ENCODE measurements at regions not wholly inside any gene's neighbourhood (a gene's known extent, or its start where the extent isn't known, plus 50 kb on each side); places are given as distances from the start of the nearest gene placed in this dataset.
A peak's percentile ranks its signal among the peaks of the same experiment; 100 is the strongest.

DNA sequence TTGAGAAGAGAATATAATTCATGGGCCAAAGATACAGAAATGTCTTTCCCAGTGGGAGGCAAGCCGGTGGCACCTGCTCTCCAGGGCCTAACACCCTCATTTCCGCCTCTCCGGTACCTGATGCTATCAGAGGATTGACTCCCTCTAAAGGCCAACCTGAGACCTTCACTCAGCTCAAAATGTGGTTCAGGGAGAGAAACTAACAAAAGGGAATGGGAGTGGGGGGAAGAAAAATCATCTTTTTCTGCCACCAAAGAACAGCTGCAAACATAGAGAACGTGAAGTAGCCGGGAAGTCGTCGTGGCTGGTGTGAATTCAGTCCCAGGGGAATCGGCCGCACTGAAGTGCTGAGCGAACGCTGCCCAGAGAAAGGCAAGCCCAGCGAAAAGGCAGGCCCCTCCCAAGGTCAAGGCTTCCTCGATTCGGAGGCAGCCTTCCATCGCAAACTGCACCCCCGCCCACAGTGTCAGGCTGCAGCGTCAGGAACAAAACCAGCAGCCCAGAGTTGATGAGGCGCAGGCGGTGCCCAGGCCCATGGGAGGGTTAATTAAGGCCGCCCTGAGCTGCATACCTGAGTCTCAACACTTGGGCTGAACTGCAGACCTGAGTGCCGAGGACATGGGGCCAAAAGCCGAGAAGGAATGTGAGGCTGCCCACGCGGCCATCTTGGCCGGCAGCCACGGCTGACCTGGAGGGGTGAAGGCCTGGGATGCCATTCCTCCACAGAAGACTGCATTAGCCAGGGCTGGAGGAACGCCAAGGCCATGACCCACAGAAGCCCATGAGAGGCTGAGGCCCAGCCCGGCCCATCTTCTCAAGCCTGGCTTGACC lies 160.2 kb downstream of the PSMG1 start:
- no peak for DNase-seq (ENCODE audit: low spot score)

DNA sequence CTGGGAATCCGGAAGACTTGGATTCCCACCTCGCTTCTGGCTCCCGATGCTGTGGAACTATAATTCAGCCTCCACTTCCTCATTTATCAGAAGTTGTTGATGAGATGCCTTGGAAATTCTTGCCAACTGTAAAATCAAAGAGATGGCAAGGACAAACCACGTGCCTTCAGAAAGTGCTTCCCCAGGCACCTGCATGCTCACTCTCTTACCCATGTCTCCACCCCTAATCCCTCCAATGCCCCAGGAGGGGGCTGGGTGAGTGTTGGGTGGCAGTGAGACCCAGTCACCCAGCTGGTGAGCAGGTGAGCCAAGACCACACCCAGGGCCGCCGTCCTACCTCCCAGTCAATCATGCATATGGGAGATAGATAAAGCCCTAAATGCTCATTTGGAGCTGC lies 160.8 kb downstream of the PSMG1 start:
- no peak for DNase-seq (ENCODE audit: low spot score)

DNA sequence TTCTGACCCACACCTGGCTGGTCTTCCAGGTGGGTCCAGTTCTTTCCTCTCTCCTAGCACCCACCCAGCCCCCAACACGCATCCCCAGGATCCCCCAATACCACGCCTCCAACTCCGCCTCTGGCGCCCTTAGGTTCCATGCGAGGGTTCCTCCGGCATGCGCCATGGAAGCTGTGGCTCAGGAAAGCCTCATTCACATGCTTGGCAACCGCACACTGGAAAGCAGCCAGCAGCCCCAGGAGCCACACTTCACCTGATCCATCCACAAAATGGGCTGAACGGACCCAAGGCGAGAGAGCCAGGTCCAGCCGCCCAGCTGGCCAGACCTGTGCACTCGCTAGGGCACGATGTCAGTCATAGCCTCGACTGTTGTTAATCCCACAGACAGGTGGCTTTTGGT lies 161.2 kb downstream of the PSMG1 start:
- DNase-seq (ENCODE audit: low spot score) = no peak

DNA sequence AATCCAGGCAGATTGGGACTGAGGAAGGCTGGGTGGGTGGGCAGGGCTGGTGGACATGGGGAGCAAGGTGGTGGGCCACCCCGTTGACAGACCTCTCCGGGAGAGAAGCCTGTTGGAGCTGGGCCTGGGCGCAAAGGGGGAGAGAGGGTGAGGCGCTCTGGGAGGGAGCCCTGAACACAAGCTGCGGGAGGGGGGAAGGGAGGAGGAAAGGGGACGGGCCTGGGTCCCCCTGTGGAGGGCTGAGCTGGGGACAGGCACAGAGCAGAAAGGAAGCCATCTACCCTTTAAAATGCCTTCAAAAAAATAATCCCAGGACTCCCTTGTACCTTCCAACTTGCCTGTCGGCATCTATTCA lies 161.8 kb downstream of the PSMG1 start:
- no peak for DNase-seq (ENCODE audit: low spot score)

DNA sequence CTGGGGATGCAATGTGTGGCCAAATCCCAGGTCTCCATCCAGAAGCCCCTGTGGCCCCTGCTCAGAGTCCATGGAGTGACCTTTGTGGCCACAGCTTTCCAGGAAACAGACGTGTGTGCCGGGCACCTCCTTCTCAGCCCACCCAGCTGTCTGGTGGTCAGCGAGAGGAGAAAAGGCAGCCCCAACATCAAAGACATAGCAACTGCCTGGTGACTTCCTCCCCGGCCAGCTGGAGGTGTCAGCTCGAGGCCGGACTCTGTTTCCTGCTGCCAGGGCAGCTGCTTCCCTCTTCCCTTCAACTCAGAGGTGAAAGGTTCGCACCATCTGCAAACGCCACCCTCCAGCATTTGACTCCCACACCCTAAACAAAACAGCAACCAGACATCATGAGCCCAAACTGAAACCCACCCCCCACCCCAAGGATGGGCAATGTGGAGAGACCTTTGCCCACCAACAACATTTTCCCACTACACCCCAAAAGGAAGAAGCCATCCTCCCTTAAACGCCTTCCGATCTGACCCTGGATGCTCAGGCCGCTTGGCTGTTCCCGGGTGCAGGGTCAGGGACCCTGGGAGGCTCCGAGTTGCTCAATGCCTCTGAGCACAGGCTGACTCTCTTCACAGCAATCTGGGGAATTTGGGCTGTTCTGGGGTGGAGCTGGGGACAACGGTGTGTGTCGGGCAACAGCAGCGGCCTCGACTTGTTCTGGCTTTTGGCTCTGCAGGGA lies 162.3 kb downstream of the PSMG1 start:
- DNase-seq (ENCODE audit: low spot score) = no peak

DNA sequence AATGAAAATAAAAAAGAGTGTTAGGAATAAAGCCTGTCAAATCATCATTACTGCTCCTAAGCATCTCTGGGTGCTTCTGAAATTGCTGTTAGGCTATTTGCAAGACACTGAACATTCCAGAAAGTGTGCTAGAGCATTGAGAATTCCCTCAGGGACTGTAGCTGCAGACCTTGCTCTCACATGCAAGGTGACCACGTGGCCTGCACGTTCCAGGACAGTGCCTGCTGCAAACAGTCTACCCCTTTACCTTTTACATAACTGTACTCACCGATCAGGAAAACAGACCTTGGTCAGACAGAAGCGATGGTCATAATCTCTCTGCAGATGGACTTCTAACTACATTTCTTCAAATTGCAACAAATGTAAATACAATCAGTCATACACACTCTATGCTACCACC lies 164.5 kb downstream of the PSMG1 start:
- no peak for DNase-seq (ENCODE audit: low spot score)

DNA sequence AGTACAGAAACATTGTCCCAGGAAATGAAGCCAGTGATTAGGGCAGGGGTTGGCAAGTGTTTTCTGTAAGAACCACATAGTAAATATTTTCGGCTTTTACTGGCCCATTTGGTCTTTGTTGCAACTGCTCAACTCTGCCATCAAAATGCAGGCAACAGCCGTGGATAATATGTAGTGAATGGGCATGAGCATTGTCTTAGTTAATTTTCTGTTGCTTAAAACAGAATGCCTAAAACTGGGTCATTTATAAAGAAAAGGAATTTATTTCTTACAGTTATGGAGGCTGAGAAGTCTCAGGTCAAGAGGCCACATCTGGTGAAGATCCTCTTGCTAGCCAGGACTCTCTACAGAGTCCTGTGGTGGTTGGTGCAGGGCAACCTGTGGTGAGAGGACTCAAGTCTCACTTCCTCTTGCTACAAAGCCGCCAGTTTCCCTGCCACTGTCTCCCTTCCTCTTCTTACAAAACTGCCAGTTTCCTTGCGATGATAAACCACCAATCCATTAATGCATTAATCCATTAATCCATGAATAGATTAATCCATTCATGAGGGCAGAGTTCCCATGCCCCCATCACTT lies 166.4 kb downstream of the PSMG1 start:
- peak; percentile 71 for DNase-seq (ENCODE audit: low spot score)

DNA sequence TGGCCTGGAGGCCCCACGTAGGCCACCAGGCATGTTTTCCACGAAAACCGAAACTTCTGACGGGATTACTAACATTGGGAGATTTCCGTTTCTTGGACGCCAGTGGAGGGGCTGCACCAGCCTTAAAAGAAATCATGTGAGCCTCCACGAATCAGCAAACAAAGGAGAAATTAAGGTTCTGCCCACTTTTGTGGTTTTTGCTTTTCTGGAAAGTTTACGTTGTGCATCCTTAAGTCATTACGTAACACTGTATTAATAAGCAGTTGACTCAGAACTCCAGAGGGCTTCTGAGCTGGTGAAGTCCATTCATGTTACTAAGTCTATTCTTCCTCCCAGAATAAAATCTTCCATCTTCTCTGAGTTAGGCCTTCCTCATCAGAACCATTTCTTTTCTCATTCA lies 168.5 kb downstream of the PSMG1 start:
- no peak for DNase-seq (ENCODE audit: low spot score)

DNA sequence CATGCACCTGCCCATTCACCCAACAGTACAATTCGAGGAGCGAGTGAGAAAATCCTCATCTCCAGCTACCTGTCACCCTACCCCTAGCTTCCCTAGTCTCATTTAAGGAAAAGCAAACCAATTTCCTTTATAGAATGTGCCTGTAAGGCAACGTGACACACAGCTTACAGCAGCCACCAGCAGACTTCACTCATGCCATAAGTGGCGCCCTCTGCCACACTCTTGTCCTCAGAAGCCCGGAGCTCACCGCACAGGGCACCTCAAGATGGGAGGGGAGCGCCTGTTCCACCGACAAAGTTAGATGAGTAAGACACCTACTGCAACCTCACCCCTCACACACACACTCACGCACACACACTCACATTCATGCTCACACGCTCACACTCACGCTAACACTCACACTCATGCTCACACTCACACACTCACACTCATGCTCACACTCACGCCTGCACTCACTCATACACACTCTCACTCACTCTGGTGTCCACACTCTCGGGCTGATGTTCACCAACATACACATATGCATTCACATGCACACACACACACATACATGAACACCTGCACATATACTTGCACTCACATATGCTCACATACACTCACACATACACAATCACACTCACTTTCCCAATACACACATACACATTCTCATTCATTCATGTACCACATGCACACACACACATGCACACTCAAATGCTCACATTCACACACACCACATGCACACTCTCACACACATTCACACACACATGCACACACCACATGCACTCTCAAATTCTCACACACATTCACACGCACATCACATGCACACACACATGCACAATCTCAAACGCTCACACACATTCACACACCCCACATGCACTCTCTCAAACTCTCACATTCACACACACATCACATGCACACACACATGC lies 170.7 kb downstream of the PSMG1 start:
- DNase-seq (ENCODE audit: low spot score) = no peak

DNA sequence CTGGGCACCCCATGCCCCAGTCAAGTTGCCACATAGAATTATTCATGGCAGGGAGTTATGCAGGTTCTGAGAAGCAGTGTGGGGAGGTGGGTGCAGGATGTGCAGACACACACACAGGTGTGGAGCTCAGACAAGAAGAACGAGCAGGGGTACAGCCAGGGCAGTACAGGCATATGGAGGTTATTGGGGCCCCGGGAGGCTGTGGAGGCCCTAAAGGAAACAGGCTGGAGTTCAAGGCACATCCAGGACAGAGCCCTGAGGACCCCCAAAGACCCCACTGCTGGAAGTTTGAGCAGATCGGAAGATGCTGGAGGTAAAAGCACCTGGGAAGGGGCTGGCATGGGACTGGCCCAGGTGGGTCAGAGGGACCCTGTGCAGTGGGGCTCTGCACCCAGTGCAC lies 171.3 kb downstream of the PSMG1 start:
- DNase-seq (ENCODE audit: low spot score) = no peak

DNA sequence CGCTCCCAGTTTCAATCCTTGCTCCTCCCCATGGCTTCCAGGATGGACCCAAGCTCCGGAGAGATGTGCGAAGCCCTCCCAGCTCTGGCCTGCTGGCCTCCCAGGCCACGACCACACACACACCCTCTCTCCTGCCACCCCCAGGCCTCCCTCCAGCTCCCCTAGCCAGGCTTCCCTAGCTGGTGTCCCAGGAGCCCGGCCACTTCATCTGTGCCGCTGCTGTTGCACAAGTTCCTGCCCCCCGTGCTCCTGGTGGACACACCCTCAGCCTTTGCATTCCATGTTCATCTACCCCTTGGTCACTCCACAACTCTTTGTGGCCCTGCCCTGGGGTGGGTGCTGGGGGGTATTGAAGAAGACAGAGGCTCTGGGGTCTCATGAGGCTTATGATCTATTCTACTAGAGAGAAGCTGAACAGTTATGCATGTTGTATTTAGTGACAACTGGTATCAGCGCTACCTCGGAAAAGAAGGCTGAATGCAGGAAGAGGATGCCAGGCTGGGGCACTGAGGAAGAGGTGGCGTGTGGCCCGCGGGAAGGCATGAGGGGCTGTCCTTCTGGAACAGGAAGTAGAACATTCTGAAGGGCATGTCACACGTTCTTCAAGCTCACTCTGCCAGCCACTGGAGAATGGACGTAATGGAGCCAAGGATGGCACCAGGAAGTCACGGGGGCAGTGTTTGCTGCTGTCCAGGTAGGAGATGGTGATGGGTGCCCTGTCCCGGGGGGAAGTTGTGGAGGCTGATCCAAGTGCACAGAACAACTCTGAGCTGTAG lies 172.4 kb downstream of the PSMG1 start:
- DNase-seq (ENCODE audit: low spot score) = peak; percentile 53

DNA sequence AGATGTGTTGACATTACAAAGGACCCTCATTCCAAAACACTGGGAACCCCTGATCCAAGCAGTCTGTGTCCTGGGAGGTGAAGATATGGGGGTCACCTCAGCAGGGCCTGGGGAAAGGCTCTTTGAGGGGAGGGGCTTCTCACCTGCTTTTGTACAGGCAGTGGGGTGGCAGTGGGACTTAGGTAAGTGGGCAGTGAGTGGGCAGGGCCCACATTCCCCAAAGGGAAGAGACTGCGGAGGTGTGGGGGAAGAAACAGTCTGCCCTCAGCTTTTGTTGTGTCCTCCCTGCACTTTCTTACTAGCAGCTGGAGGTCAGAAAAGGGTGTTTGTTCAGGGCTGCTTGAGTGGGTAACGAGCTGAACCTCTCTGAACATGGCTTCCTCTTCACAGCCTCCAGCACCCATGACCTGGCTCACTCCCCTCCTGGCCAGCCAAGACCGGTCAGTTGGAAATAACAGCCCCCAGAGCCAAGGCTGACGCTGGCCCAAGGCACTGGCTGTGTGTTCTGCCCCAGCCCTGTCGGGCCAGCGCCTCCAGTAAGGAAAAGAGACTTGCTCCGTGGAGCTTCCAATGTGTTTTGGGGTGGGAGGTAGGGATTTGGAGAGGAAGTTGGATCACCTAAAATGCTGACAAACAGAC lies 173.5 kb downstream of the PSMG1 start:
- DNase-seq (ENCODE audit: low spot score) = no peak

DNA sequence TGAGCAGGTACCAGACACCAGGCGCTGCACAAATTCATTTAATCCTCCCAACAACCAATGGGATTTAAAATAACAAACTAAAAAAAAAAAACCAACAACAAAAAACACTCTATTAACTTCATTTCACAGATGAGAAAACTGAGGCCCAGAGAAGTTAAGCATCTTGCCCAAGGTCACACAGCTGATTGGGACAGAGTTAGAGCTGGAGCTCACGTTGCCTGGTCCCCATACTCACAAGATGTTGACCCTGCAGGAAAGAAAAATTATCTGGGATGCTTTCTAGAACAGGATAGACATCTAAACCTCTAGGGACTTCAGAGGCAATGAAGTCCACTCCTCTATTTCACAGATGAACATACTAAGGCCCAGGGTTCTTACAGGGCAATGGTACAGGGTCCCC lies 175.3 kb downstream of the PSMG1 start:
- DNase-seq (ENCODE audit: low spot score) = no peak

DNA sequence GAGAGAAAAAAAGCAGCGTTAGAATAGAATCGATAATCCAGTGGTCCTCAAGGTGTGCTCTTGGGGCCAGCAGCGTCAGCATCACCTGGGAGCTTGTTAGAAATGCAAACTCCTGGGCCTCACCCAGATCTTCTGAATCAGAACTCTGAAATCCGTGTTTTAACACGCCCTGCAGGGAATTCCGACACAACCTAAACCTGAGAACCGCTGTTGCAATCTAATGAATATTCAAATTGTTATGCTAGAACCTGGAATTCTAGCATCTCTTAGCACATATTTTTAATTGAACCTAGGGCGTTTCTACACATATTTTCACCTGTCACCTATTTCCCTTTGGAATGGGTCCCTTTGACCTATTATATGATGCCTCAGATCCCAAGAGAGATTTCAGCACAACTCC lies 175.7 kb downstream of the PSMG1 start:
- no peak for DNase-seq (ENCODE audit: low spot score)

DNA sequence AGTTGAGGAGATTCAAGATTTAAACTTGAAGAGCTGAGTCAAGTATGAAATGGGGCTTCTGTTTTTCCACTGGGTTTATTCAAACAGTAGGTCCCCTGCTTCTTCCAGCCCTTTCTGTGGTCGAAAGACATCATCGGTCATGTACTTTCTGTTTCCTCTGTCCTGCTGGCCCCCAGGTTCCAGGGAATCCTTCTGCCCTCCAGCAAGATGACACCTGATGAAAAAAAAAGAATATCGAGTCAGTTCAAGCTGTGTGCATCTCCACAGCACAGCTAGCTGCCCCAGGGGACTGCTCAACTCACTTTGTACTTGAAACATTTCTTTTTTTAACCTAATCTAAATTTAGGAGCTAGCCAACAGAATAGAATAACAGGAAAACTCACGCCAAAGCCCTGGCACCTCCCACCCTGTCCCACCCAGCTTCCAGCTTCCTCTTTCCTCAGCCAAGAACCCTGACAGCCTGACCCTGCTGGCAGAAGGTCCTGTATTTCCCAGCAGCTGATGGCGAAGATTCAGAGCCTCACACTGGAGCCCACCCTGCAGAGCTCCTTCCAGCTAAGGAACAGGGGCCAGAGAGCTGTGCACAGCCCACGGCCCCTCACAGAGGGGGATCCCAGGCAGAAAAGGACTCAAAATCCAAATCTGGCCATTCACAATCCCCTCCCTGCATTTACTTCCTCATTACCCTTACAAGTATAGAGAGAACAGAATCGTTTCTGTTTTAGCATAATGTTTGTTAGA lies 176.5 kb downstream of the PSMG1 start:
- DNase-seq (ENCODE audit: low spot score) = peak; percentile 65

DNA sequence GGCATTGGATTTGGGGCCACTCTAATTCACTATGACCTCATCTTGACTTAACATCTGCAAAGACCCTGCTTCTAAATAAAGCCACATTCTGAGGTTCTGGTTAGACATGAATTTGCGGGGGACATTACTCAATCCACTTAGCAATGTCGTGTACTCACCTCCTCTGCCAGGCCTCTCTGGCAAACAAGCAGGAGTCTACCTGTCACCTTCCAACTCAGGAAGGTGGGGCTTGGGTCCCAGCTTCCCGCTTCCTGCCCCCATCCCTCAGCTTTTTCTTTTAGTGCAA lies 177.8 kb downstream of the PSMG1 start:
- no peak for DNase-seq (ENCODE audit: low spot score)

DNA sequence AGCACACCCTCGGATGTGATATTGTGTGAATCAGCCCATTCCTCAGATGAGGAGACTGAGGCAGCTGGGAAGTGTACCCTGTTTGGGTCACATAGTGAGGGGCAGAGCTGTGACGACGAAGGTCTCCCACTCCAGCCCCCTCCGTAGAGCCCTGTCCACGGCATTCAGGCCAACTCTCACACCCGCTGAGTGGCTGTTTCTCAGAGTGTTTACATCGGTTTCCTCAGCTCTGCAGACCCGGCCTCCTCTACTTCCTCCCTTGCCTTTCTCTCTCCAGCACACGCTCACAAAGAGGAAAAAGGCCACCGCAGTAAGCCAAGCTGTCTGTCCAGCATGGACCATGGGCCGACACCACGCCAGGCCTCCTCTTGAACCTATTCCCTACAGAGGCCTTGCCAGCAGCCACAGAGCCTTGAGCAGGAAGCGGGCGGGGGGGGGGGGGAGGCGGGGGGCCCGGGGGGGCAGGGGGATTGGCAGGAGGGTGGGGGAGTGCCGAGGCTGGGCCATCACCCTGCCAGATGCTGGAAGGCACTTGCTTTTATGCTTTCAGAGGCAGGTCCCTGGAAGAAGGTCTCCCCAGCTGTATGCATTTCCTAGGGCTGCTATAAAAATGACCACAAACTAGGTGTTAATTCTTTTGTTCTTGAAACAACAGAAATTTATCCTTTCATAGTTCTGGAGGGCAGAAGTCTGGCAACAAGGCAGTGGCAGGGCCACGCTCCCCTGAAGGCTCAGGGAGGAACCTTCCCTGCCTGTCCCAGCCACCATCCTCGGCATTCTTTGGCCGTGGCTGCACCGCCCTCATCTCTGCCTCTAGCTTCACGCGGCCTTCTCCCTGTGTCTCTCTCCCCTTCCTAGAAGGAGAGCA lies 178.4 kb downstream of the PSMG1 start:
- DNase-seq (ENCODE audit: low spot score) = peak; percentile 83

DNA sequence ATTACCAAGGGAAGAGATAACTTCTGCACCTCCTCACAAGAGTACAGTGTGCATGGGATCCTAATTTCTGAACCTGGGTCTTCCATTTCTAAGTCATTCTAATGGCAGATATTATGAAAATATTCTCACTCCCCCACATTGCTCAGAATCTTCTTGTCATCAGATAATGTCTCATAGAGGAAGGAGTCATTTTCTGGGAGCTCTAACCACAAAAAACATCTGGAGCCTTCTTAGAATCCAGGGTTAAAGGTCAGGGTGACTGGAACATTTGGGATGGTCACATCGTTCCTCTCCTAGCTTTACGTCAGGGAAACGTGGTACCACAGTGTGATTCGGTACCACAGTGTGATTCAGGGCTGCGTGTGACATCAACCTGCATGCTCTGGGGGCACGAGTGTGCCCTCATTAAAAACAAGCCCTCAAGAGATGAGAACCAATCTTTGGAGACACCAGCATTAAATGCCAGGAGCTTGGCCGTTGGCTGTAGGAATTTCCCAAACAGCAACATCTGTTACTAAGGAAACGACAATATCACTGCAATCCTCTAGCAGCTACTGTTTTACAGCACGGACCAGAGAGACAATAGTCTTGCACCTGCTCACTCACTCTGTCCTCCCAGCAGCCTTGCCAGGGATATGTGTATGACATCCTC lies 179.1 kb downstream of the PSMG1 start:
- no peak for DNase-seq (ENCODE audit: low spot score)

DNA sequence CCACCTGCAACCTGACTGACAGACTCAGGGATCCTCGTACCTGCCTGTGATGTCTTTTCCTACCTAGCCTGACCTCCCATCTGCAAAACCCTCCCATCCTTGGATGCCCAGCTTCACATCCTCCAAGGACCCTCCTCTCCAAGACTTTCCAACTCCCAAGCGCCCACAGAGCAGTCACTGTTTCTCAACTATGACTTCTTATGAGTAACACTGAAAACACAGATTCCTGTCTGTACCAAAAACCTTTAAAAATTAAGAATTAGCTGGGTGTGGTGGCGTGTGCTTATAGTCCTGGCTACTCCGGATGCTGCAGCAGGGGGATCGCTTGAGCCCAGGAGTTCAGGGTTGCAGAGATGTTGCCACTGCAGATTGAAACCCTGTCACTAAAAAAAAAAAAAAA lies 181.9 kb downstream of the PSMG1 start:
- DNase-seq (ENCODE audit: low spot score) = no peak

Measured in Ammon's horn (tissue), 1 donor.